Kidney capillary endothelial cell (primary cell): ENCODE measurements at regions not wholly inside any gene's neighbourhood (a gene's known extent, or its start where the extent isn't known, plus 50 kb on each side); places are given as distances from the start of the nearest gene placed in this dataset.

Experiments used
- DNase-seq: peaks from one replicate; pipeline ENCODE4 v3.0.0-alpha.2; 2018; ENCODE audit warnings: low spot score

- DNase-seq: no peak
Observed at GRCh38 chr3:151992326-151993041, 119.0 kb downstream of the SUCNR1 start.

- no peak for DNase-seq
Observed at GRCh38 chr3:151995091-151995490, 121.6 kb downstream of the SUCNR1 start.

GRCh38 chr3:151998744-151999143 is 125.3 kb downstream of the SUCNR1 start:
- DNase-seq: no peak

GRCh38 chr3:151999936-152000335 is 126.5 kb downstream of the SUCNR1 start:
- DNase-seq: no peak

- DNase-seq: no peak
Observed at GRCh38 chr3:152011812-152012735, 138.6 kb downstream of the SUCNR1 start.

GRCh38 chr3:152019508-152019907 is 146.1 kb downstream of the SUCNR1 start:
- DNase-seq: no peak

GRCh38 chr3:152021951-152022461 is 148.6 kb downstream of the SUCNR1 start:
- no peak for DNase-seq

GRCh38 chr3:152026033-152026556 is 152.7 kb downstream of the SUCNR1 start:
- DNase-seq: peak; percentile 82

GRCh38 chr3:152030320-152030719 is 156.9 kb downstream of the SUCNR1 start:
- no peak for DNase-seq

GRCh38 chr3:152031321-152031720 is 157.9 kb downstream of the SUCNR1 start:
- DNase-seq: no peak

GRCh38 chr3:152037297-152037696 is 163.9 kb downstream of the SUCNR1 start:
- no peak for DNase-seq

GRCh38 chr3:152037953-152038352 is 164.5 kb downstream of the SUCNR1 start:
- no peak for DNase-seq

GRCh38 chr3:152038490-152038889 is 165.0 kb downstream of the SUCNR1 start:
- DNase-seq: no peak

GRCh38 chr3:152039887-152040286 is 166.4 kb downstream of the SUCNR1 start:
- DNase-seq: no peak

GRCh38 chr3:152040319-152040718 is 166.9 kb downstream of the SUCNR1 start:
- no peak for DNase-seq

GRCh38 chr3:152043620-152044019 is 170.2 kb downstream of the SUCNR1 start:
- DNase-seq: no peak

GRCh38 chr3:152046280-152046679 is 172.8 kb downstream of the SUCNR1 start:
- DNase-seq: no peak

GRCh38 chr3:152047465-152047864 is 174.0 kb downstream of the SUCNR1 start:
- DNase-seq: no peak

- DNase-seq: no peak
Observed at GRCh38 chr3:152048831-152049230, 175.4 kb downstream of the SUCNR1 start.

GRCh38 chr3:152050903-152051302 is 177.5 kb downstream of the SUCNR1 start:
- DNase-seq: no peak

GRCh38 chr3:152051501-152052404 is 178.3 kb downstream of the SUCNR1 start:
- no peak for DNase-seq

- no peak for DNase-seq
Observed at GRCh38 chr3:152053866-152054265, 180.4 kb downstream of the SUCNR1 start.
